ENCODE measurements at regions not wholly inside any gene's neighbourhood (a gene's known extent, or its start where the extent isn't known, plus 50 kb on each side); places are given as distances from the start of the nearest gene placed in this dataset.

DNA sequence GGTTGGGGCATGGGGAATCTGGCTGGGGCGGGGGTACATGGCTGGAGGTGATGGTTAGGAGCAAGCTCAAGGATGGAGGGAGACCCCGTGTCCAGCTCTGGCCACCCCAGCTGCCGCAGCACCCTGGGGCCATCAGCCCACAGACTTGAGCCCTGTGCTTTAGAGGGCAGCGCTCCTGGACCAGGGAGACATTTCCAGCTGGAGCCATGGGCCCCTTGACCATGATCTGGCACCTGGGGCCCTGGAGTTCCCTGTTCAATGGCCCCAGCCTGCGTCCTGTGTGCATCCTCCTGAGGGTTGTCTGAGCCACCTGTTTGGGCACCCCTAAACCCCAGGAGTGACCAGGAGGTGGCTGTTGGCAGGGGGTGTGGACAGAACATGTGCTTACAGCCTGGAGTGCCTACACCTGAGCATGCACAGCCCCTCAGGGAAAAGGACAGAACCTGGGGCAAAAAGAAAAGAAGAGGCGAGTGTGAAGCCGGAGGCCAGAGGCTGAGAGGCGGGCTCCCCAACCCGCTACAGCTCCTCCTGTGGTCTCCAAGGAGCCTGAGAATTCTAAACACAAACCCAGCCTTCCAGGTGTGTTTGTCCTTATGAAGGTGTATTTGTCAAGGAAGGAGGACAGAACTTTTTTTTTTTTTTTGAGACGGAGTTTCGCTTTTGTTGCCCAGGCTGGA is 126.7 kb downstream of the C9orf50 start:
- no peak for DNase-seq
- no peak for TF ChIP-seq GATA1 (IDR thresholded peaks at IDR 0.05; ENCODE audit: low read depth, low read length)
- no peak for TF ChIP-seq POLR2A (IDR thresholded peaks at IDR 0.05; ENCODE audit: low read length)

DNA sequence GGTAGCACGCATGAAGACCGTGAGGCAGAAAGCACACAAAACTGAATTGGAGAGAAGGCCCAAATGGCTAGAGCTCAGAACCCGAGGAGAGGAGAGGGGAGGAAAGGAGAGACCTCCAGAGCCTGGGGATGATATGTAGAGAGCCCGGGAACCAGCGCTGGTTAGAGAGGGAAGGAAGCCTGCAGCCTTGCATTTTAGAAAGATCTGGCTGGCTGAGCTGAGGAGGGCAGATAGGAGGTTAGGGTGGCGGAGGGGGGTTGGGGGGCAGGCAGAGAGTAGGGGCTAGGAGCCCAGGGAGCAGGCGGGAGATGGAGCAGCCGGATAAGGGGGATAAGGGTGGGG is 127.2 kb downstream of the C9orf50 start:
- TF ChIP-seq GATA1 (IDR thresholded peaks at IDR 0.05; ENCODE audit: low read depth, low read length) (no peak), POLR2A (IDR thresholded peaks at IDR 0.05; ENCODE audit: low read length) (no peak)
- no peak for DNase-seq

- TF ChIP-seq POLR2A (IDR thresholded peaks at IDR 0.05; ENCODE audit: low read length) (no peak), GATA1 (IDR thresholded peaks at IDR 0.05; ENCODE audit: low read depth, low read length) (no peak)
- DNase-seq = no peak
Observed at GRCh38 chr9:129493002-129493705, 127.7 kb downstream of the C9orf50 start.

GRCh38 chr9:129491487-129491855 is 129.4 kb downstream of the C9orf50 start:
- TF ChIP-seq POLR2A (IDR thresholded peaks at IDR 0.05; ENCODE audit: low read length) (no peak), GATA1 (IDR thresholded peaks at IDR 0.05; ENCODE audit: low read depth, low read length) (no peak)
- DNase-seq = no peak

DNA sequence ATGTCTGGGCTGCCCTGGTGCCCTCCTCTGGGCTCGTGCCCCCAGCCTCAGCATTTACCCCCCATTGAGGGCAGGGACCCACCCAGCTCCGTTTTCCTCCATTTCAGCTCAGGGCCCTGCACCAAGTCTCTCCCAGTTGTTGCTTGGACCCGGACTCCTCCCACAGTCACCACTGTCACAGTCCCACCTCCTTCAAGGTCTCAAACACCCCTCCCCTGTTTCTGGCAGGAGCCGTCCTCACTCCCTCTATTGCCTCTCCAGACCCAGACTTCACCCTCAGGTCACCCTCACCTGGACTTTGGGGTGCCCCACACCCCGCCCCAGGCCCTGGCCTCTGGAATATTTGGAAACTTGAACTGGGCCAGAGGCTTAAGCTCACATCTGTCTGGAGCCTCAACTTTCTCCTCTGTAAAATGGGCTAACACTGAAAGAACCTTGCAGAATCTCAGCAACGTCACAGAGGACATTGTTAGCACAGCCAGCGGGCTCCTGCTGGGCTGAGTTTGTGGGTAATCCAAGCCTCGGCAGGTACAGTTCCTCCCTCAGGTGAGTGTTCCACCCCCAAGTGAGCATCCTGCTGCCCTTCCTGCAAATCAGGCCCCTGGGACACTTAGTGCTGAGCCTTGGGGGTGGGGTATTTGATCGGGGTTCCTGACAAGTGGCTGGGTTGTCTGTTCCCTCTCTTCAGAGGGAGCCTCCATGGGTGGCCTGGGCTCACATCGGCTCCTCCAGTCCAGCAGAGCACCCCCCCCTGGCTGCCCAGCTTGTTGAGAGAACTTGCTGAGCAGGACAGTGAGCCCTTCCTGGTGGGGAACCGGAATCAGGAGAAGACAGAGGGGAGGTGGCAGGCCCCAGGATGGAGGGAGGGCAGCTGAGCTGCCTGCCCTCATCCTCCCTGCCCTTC is 130.1 kb downstream of the C9orf50 start:
- no peak for DNase-seq
- TF ChIP-seq POLR2A (IDR thresholded peaks at IDR 0.05; ENCODE audit: low read length) (no peak), GATA1 (IDR thresholded peaks at IDR 0.05; ENCODE audit: low read depth, low read length) (no peak)

GRCh38 chr9:129489838-129490582 is 130.9 kb downstream of the C9orf50 start:
- peak in 1 of 2 experiments; percentile 61 for DNase-seq
- TF ChIP-seq GATA1 (IDR thresholded peaks at IDR 0.05; ENCODE audit: low read depth, low read length) (no peak), POLR2A (IDR thresholded peaks at IDR 0.05; ENCODE audit: low read length) (peak; percentile 23)

DNA sequence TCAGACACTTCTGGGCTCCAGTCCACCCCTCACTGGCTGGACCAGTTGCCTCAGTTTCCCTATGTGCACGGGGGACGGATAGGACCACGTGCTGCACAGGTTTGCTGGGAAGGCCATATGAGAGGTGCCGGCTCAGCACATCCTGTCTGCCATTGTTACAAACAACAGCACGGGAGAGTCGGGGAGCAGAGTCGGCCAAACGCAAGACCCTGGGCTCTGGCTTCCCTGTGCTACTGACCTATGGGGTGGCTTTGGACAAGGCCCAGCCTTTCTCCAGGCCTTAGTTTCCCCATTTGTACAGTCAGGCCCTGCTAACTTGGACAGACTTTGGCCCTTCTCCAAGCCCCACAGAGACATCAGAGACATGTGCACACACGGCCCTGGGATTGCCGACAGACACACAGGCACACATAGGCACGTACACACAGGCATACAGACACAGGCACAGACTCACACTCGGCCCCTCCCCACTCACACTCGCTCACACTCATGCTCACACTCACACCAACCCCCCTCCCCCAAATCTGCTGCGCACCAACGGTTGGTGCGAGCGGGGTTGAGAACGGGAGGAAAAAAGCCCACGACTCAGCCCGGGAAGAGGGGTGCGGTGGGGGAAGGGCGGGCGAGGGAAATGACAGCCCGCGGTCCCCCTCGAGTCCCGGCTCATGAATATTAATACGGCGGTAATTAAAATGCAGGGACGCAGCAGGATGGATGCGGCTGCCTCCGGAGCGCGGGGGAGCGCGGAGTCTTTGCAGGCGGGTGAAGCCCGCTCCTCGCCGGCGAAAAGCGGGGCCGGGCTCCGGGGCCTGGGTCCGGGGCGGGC is 133.0 kb downstream of the C9orf50 start:
- peak; percentile 47 to 78 for DNase-seq

GRCh38 chr9:129486756-129487657 is 133.9 kb downstream of the C9orf50 start:
- no peak for TF ChIP-seq GATA1 (IDR thresholded peaks at IDR 0.05; ENCODE audit: low read depth, low read length)
- TF ChIP-seq POLR2A (IDR thresholded peaks at IDR 0.05; ENCODE audit: low read length) = no peak
- no peak for DNase-seq

More for the DNA sequence above, 133.0 kb downstream of the C9orf50 start:
- TF ChIP-seq POLR2A (IDR thresholded peaks at IDR 0.05; ENCODE audit: low read length) (no peak), GATA1 (IDR thresholded peaks at IDR 0.05; ENCODE audit: low read depth, low read length) (no peak)

DNA sequence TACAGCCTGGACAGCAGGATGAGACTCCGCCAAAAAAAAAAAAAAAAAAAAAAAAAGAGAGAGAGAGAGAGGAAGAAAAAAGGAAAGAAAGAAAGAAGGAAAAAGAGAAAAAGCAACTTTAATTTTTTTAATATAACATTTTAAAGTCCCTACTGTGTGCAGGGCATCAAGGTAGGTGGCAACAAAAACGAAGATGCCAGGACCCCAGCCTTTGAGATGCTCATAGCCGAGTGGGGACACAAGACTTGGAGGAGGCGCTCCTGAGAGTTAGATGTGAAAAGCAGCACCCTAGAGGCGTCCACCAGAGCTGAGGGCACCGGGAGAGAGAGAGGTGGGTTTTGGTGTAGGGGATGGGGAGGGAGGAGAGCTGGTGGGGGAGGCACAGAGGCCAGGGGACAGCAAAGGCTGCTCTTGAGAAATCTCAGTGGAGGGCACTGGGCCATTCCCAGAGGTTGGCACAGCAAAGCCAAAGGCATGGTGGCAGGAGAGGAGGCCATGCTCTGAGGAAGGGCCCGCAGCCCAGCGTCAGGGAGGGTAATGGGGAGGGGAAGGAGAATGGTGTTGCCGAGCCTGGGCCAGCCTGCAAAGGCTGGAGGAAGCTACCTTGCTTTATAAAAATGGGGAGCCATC is 135.6 kb downstream of the C9orf50 start:
- TF ChIP-seq GATA1 (IDR thresholded peaks at IDR 0.05; ENCODE audit: low read depth, low read length) (no peak), POLR2A (IDR thresholded peaks at IDR 0.05; ENCODE audit: low read length) (no peak)
- DNase-seq = no peak

- TF ChIP-seq POLR2A (IDR thresholded peaks at IDR 0.05; ENCODE audit: low read length) (no peak), GATA1 (IDR thresholded peaks at IDR 0.05; ENCODE audit: low read depth, low read length) (no peak)
- DNase-seq = no peak
Observed at GRCh38 chr9:129484352-129485000, 136.4 kb downstream of the C9orf50 start.

Data from erythroblast (primary cell).